ENCODE measurements at regions not wholly inside any gene's neighbourhood (a gene's known extent, or its start where the extent isn't known, plus 50 kb on each side); places are given as distances from the start of the nearest gene placed in this dataset.

DNA sequence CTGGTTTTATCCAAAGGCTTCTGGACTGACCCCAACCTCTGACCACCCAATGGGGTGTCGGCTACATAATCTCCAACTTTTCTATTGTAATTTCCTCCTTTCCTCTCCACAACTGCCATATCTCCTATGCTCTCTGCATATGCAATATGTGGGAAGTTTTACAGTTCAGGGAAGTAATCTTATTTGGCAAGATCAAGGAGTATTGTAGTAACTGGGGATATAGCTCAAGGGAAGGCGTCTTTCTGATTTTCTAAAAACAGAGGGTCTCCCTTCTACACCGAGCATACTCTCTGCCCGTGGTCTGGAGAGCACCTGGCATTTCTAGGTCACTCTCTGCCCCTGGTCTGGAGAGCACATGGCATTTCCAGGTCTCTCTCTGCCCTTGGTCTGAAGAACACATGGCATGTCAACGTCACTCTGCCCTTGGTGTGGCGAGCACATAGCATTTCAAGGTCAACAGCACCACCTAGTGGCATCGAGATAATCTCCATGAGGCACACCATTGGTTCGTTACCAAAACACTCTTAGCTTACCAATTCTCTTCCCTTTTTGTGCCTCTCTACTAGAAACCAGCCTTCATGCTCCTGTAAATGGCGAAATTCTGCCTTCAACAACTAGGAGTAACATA lies 616.4 kb upstream of the NUDT12 start:
- H3K27me3 ChIP-seq (ENCODE audit: control insufficient read depth, insufficient read depth), result no peaks in the 10 kb centered on the region
- no peaks in the 10 kb centered on the region for H3K4me1 ChIP-seq (ENCODE audit: control insufficient read depth, insufficient read depth, low read length)
- ATAC-seq (peak; percentile 63 to 71), DNase-seq (peak in 2 of 3 donors; percentile 15 to 57)
- intact Hi-C loops (cut with DNase I), result loop anchor here in 1 of 4 donors (10.0 kb wide), 1 partner anchor 594 kb away; no protein-coding TSS in a partner anchor
- H3K4me3 ChIP-seq (ENCODE audit: low read length), result no peak overlapping the region
- 61% methylated on average over 9 of the region's 9 CpGs for WGBS
- no peak overlapping the region for H3K27ac ChIP-seq (ENCODE audit: low read length)
- H3K9me3 ChIP-seq (ENCODE audit: control insufficient read depth, low read length), result peaks cover 4% of the 10 kb centered on the region

DNA sequence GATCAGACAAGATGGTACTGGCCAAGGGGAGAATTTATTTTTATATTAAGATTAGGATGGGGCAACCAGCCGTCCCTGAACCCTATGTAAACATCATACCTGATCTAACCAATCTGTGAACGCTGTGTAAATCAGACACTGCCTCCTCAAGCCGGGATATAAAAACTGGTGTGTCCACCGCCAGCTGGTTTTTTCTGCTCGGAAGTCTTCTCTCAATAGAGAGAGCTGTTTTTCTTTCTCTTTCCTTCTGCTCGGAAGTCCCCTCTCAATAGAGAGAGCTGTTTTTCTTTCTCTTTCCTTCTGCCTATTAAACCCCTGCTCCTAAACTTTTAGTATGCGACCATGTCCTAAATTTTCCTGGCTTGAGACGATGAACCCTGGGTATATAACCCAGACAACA lies 615.5 kb upstream of the NUDT12 start:
- 86% methylated on average over 8 of the region's 8 CpGs for WGBS
- H3K4me1 ChIP-seq (ENCODE audit: control insufficient read depth, insufficient read depth, low read length), result no peaks in the 10 kb centered on the region
- no peak overlapping the region for H3K4me3 ChIP-seq (ENCODE audit: low read length)
- no peak for ATAC-seq
- DNase-seq, result no peak
- H3K27ac ChIP-seq (ENCODE audit: low read length), result no peak overlapping the region
- H3K9me3 ChIP-seq (ENCODE audit: control insufficient read depth, low read length), result peaks cover 4% of the 10 kb centered on the region
- intact Hi-C loops (cut with DNase I), result loop anchor here in 1 of 4 donors (10.0 kb wide), 1 partner anchor 593 kb away; no protein-coding TSS in a partner anchor
- H3K27me3 ChIP-seq (ENCODE audit: control insufficient read depth, insufficient read depth), result no peaks in the 10 kb centered on the region

DNA sequence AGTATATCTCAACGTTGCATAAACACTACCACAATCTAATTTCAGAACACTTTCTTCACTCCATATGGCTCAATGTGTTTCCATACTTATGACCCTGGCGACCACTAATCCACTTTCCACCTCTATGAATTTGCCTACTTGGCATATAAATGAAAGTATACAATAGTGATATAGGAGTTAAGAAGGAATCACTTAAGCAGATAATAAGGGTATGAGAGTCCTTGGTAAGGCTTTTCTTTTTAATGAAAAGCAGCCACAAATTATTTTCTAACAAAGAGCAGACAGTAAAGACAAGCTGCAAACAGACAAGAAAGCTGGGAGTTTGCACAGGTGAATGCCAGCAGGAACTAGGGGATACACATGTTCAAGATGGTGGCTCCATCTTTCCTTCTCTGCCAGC lies 615.1 kb upstream of the NUDT12 start:
- ATAC-seq, result no peak
- Histone ChIP-seq H3K4me3 (ENCODE audit: low read length) (no peak overlapping the region), H3K4me1 (ENCODE audit: control insufficient read depth, insufficient read depth, low read length) (no peaks in the 10 kb centered on the region), H3K27me3 (ENCODE audit: control insufficient read depth, insufficient read depth) (no peaks in the 10 kb centered on the region), H3K27ac (ENCODE audit: low read length) (no peak overlapping the region), H3K9me3 (ENCODE audit: control insufficient read depth, low read length) (peaks cover 4% of the 10 kb centered on the region)
- WGBS, result 84% methylated on average over 2 of the region's 2 CpGs
- intact Hi-C loops (cut with DNase I), result loop anchor here in 1 of 4 donors (10.0 kb wide), 1 partner anchor 593 kb away; no protein-coding TSS in a partner anchor
- DNase-seq, result no peak

DNA sequence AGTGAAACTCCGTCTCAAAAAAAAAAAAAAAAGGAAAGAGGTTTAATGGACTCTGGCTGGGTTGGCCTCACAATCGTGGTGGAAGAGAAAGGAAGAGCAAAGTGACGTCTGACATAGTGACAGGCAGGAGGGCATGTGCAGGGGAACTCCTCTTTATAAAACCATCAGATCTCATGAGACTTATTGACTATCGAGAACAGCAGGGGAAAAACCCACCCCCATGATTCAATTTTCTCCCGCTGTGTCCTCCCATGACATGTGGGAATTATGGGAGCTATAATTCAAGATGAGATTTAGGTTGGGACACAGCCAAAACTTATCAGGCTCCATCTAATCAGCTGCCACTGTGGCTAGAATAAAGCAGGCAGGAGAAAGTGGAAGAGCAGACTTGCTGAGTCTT lies 610.4 kb upstream of the NUDT12 start:
- intact Hi-C loops (cut with DNase I), result loop anchor here in 1 of 4 donors (10.0 kb wide), 1 partner anchor 588 kb away; no protein-coding TSS in a partner anchor
- no peak for ATAC-seq

DNA sequence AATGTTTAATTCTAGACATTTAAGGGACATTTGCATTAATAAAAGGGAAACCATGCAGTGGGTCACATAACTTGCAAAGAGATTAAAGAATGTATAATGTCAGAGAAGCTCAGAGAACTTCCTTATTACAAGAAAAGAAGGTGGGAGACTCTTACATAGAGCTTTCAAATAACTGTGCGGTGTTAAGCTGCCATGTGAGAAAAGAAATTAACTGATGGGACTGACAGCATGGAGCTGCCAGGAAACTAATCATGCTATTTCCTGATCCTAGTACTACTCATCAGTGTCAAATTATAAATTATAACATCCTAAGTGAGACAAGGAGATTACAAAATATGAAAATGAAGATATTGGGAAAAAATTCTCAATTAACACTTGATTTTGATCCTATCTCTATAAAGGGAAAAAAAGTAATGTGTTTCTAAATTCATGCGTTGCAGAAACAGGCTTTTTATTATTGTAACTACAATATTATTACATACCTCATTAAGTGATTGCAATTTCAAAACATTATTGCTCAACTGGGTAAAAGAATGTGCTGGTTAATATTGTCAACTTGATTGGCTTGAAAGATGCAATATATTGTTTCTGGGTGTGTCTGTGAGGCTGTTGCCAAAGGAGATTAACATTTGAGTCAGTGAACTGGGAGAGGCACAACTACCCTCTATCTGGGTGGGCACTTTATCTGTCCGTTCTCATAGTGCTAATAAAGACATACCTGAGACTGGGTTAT lies 609.5 kb upstream of the NUDT12 start:
- WGBS, result 74% methylated on average over 3 of the region's 3 CpGs
- ATAC-seq (no peak), DNase-seq (no peak)
- no peak overlapping the region for H3K4me3 ChIP-seq (ENCODE audit: low read length)
- intact Hi-C loops (cut with DNase I), result loop anchor here in 1 of 4 donors (10.0 kb wide), 1 partner anchor 587 kb away; no protein-coding TSS in a partner anchor
- no peaks in the 10 kb centered on the region for H3K4me1 ChIP-seq (ENCODE audit: control insufficient read depth, insufficient read depth, low read length)
- H3K27me3 ChIP-seq (ENCODE audit: control insufficient read depth, insufficient read depth), result no peaks in the 10 kb centered on the region
- no peaks in the 10 kb centered on the region for H3K9me3 ChIP-seq (ENCODE audit: control insufficient read depth, low read length)
- no peak overlapping the region for H3K27ac ChIP-seq (ENCODE audit: low read length)

More for the DNA sequence above, 610.4 kb upstream of the NUDT12 start:
- H3K4me3 ChIP-seq (ENCODE audit: low read length), result no peak overlapping the region
- H3K4me1 ChIP-seq (ENCODE audit: control insufficient read depth, insufficient read depth, low read length), result no peaks in the 10 kb centered on the region
- H3K27ac ChIP-seq (ENCODE audit: low read length), result no peak overlapping the region
- DNase-seq, result no peak
- no peaks in the 10 kb centered on the region for H3K9me3 ChIP-seq (ENCODE audit: control insufficient read depth, low read length)
- WGBS, result 77% methylated on average over 5 of the region's 5 CpGs
- no peaks in the 10 kb centered on the region for H3K27me3 ChIP-seq (ENCODE audit: control insufficient read depth, insufficient read depth)

DNA sequence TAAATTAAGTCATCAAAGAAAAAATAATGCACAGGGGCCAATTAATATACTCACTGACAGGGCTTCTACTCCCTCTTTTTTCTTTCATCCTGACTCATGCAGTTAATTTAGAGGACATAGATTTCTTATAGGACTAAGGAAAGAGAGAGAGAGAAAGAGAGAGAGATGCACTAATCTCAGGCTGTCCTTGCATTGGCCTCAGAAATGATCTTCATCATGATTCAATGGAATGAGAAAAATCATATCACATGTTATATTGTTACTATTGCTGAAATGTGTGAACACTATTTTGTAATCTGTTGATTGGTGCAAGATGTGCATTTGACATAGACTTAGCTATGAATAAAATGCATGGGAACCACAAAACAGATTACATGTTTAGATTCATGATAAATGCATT lies 608.3 kb upstream of the NUDT12 start:
- intact Hi-C loops (cut with DNase I), result loop anchor here in 1 of 4 donors (10.0 kb wide), 1 partner anchor 586 kb away; no protein-coding TSS in a partner anchor
- Histone ChIP-seq H3K4me3 (ENCODE audit: low read length) (no peak overlapping the region), H3K4me1 (ENCODE audit: control insufficient read depth, insufficient read depth, low read length) (no peaks in the 10 kb centered on the region), H3K27me3 (ENCODE audit: control insufficient read depth, insufficient read depth) (no peaks in the 10 kb centered on the region), H3K27ac (ENCODE audit: low read length) (no peak overlapping the region), H3K9me3 (ENCODE audit: control insufficient read depth, low read length) (no peaks in the 10 kb centered on the region)
- ATAC-seq (no peak), DNase-seq (no peak)

DNA sequence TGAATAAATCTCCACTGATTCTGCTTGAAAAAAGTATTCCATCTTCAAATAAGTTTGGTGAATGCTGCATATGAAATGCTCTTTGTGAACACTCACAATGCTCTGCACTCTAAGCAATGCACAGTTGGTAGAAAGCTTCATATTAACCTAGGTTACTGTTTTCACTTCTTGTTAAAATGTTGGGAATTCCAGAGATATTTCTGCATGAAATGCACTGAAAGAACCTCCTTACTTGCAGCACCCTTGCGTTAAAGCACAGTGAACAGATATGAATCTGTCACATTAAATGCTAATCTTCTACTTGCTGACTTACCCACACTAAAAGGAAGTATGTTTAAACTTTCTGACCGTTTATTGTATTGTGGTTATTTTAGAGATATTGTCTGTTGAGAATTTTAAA lies 584.1 kb upstream of the NUDT12 start:
- WGBS, result 29% methylated on average over 2 of the region's 2 CpGs
- no peaks in the 10 kb centered on the region for H3K27me3 ChIP-seq (ENCODE audit: control insufficient read depth, insufficient read depth)
- no peak overlapping the region for H3K4me3 ChIP-seq (ENCODE audit: low read length)
- ATAC-seq, result no peak
- no peak overlapping the region for H3K27ac ChIP-seq (ENCODE audit: low read length)
- DNase-seq, result no peak
- intact Hi-C loops (cut with DNase I), result no loop called here
- no peaks in the 10 kb centered on the region for H3K9me3 ChIP-seq (ENCODE audit: control insufficient read depth, low read length)
- no peaks in the 10 kb centered on the region for H3K4me1 ChIP-seq (ENCODE audit: control insufficient read depth, insufficient read depth, low read length)

DNA sequence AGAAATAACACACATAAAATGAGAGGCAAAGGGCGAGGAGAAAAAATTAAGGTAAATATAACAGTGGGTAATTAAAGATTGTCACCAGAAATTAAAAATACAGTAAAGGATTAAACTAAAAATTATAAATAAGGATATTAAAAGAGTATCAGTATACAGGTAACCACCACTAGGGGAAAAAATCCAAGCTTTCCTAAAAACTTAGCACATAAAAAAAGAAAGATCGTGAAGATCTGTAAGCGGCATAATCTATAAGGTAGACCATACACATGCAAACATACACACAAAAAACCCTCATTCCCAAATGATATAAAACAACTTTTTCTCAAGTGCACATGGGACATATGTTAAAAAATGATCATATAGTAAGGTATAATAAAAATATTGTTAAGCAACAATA lies 577.3 kb upstream of the NUDT12 start:
- intact Hi-C loops (cut with DNase I), result no loop called here
- no peaks in the 10 kb centered on the region for H3K27me3 ChIP-seq (ENCODE audit: control insufficient read depth, insufficient read depth)
- ATAC-seq (no peak), DNase-seq (no peak)
- H3K27ac ChIP-seq (ENCODE audit: low read length), result no peak overlapping the region
- H3K4me3 ChIP-seq (ENCODE audit: low read length), result no peak overlapping the region
- H3K9me3 ChIP-seq (ENCODE audit: control insufficient read depth, low read length), result no peaks in the 10 kb centered on the region
- WGBS, result 89% methylated on average over 3 of the region's 3 CpGs
- no peaks in the 10 kb centered on the region for H3K4me1 ChIP-seq (ENCODE audit: control insufficient read depth, insufficient read depth, low read length)

DNA sequence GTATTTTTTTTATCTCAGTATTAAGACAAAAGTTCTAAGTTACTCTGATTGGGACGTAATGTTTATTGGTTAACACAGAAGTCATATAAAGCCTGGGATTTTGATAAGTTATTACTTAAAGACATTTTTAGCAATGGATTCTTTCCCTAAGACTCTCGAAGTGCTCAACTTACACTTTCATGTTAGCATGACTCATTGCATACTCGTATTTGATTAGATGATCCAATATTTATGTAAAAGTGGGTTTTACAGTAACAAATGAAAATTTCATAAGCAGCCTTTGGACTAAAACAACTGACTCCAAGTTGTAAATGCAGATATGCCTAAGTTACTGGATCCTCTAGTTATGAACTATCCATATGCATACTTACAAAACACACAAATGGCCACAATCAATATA lies 567.7 kb upstream of the NUDT12 start:
- ATAC-seq (no peak), DNase-seq (no peak)
- Histone ChIP-seq H3K4me1 (ENCODE audit: control insufficient read depth, insufficient read depth, low read length) (no peaks in the 10 kb centered on the region), H3K9me3 (ENCODE audit: control insufficient read depth, low read length) (no peaks in the 10 kb centered on the region), H3K27ac (ENCODE audit: low read length) (no peak overlapping the region), H3K27me3 (ENCODE audit: control insufficient read depth, insufficient read depth) (no peaks in the 10 kb centered on the region), H3K4me3 (ENCODE audit: low read length) (no peak overlapping the region)
- intact Hi-C loops (cut with DNase I), result no loop called here
- 72% methylated on average over 3 of the region's 3 CpGs for WGBS

DNA sequence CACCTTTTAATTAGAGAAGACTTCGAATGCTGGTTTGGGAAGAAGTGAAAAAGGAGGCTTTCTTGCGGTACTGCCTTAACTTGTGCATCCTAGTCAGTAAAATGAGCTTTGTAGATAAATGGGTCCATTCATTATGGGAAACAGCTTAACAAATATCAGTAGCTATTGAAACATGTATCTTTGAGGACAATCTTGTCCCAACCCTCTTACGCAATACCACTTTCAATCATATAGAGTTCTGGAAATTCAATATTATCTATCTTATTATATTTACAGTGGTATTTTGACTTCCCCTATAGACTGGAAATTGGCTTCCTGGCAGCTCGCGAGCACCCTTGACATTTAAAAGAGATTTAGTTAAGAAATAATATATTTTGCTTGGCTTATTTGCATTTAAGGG lies 565.8 kb upstream of the NUDT12 start:
- no peaks in the 10 kb centered on the region for H3K9me3 ChIP-seq (ENCODE audit: control insufficient read depth, low read length)
- no peak overlapping the region for H3K4me3 ChIP-seq (ENCODE audit: low read length)
- intact Hi-C loops (cut with DNase I), result no loop called here
- no peak overlapping the region for H3K27ac ChIP-seq (ENCODE audit: low read length)
- WGBS, result 78% methylated on average over 5 of the region's 5 CpGs
- DNase-seq (no peak), ATAC-seq (no peak)
- no peaks in the 10 kb centered on the region for H3K4me1 ChIP-seq (ENCODE audit: control insufficient read depth, insufficient read depth, low read length)
- H3K27me3 ChIP-seq (ENCODE audit: control insufficient read depth, insufficient read depth), result no peaks in the 10 kb centered on the region

DNA sequence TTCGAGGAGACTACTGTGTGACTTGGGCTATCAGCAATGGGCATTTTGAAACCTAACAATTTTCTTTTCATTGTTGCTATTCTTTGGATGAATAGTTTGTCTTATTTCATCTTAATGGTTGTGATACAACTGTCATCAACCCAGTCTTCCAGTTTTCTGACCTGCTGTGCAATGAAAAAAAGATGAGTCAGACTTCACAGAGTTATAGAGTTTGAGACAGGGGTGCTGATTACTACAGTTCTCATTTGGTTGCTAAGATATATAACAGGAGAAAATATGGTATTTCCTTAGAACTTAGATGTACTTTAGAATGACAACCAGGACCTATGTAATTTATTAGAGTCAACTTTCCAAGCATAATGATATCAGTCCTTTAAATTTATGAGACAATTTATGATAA lies 564.4 kb upstream of the NUDT12 start:
- Histone ChIP-seq H3K4me3 (ENCODE audit: low read length) (no peak overlapping the region), H3K27me3 (ENCODE audit: control insufficient read depth, insufficient read depth) (no peaks in the 10 kb centered on the region), H3K27ac (ENCODE audit: low read length) (no peak overlapping the region), H3K4me1 (ENCODE audit: control insufficient read depth, insufficient read depth, low read length) (no peaks in the 10 kb centered on the region), H3K9me3 (ENCODE audit: control insufficient read depth, low read length) (no peaks in the 10 kb centered on the region)
- intact Hi-C loops (cut with DNase I), result no loop called here
- 38% methylated on average over 1 of the region's 1 CpG for WGBS
- DNase-seq, result no peak
- ATAC-seq, result no peak

Data from right cardiac atrium (tissue), 5 donors.